GM12878 (cell line): ENCODE measurements at regions not wholly inside any gene's neighbourhood (a gene's known extent, or its start where the extent isn't known, plus 50 kb on each side); places are given as distances from the start of the nearest gene placed in this dataset.

Experiments used
- ATAC-seq: fragments of 200-7000 bp; cut with Tn5 transposase; 3 replicates; pipeline ENCODE4 v1.9.1; 2020; ENCODE audit warnings: mild to moderate bottlenecking, moderate library complexity
- BruUV-seq: library from RNA; stranded (reverse); fragments of 400-500 nt; replicated peaks from 2 replicates; lab custom pipeline; 2021; lab: Mats Ljungman, UMichigan
- CTCF ChIA-PET: fragments of 300-600 bp; sonication (Branson Sonifier 250); formaldehyde crosslinking; extraction: SDS; loops from one replicate; lab custom pipeline; 2021; ENCODE audit warnings: inconsistent platforms; lab: Yijun Ruan, JAX
- POLR2A ChIA-PET: fragments of 350-600 bp; formaldehyde crosslinking; extraction: SDS; loops from one replicate; lab custom pipeline; 2021; ENCODE audit warnings: inconsistent platforms; lab: Charles Lee
- RAD21 ChIA-PET: fragments of 300-600 bp; sonication (Branson Sonifier 250); formaldehyde crosslinking; loops from one replicate; lab custom pipeline; 2023; ENCODE audit warnings: antibody characterized with exemption; ENCODE audit not compliant: unreplicated experiment; lab: Charles Lee
- SMC1A ChIA-PET: fragments of 300-600 bp; sonication (Branson Sonifier 250); formaldehyde crosslinking; loops from one replicate; lab custom pipeline; 2023; ENCODE audit not compliant: unreplicated experiment, uncharacterized antibody; lab: Charles Lee
- DNase-seq: peaks from one replicate; pipeline ENCODE4 v3.0.0-alpha.2; 2011; ENCODE audit warnings: low read depth, low spot score
- FAIRE-seq: peaks from 3 replicates; lab custom pipeline; 2011; peaks lifted over from hg19 to GRCh38; lab: Jason Lieb, UNC
- H2AFZ ChIP-seq: 2 replicates; pipeline ENCODE4 v1.6.0; 2011; ENCODE audit warnings: low read depth, low read length, control low read depth; ENCODE audit not compliant: control insufficient read depth
- H3K27ac ChIP-seq: 2 replicates; pipeline ENCODE4 v1.5.1; 2011; ENCODE audit warnings: control low read depth; ENCODE audit not compliant: control insufficient read depth, insufficient read depth
- H3K27me3 ChIP-seq, 2 experiments: replicated peaks in 1 of 2; 2 replicates each; pipeline versions ENCODE4 v1.6.0 to v1.6.1; 2011; ENCODE audit warnings: low read length in 1 of 2; ENCODE audit not compliant: control insufficient read depth in 2 of 2, insufficient read depth in 2 of 2
- H3K36me3 ChIP-seq, 2 experiments: 2 replicates each; pipeline ENCODE4 v1.5.1; 2011; ENCODE audit warnings: low read length in 1 of 2; ENCODE audit not compliant: control insufficient read depth in 2 of 2, insufficient read depth in 2 of 2
- H3K4me1 ChIP-seq: 2 replicates; pipeline ENCODE4 v1.6.1; 2011; ENCODE audit warnings: mild to moderate bottlenecking, low read length, moderate library complexity, mixed read lengths; ENCODE audit not compliant: control insufficient read depth, insufficient read depth
- H3K4me2 ChIP-seq: 2 replicates; pipeline ENCODE4 v1.6.0; 2011; ENCODE audit warnings: control low read depth; ENCODE audit not compliant: control insufficient read depth, insufficient read depth
- H3K4me3 ChIP-seq: fragments of 200-600 bp; sonication (generic); 2 replicates; pipeline ENCODE4 v1.5.1; 2016
- H3K79me2 ChIP-seq: 2 replicates; pipeline ENCODE4 v1.6.0; 2011; ENCODE audit warnings: low read length; ENCODE audit not compliant: control insufficient read depth, insufficient read depth
- H3K9ac ChIP-seq: 2 replicates; pipeline ENCODE4 v1.8.0; 2011; ENCODE audit warnings: low read length, control low read depth, mixed read lengths; ENCODE audit not compliant: control insufficient read depth, insufficient read depth
- H3K9me3 ChIP-seq: replicated peaks from 3 replicates; pipeline ENCODE4 v1.5.1; 2011; ENCODE audit warnings: mild to moderate bottlenecking, low read length; ENCODE audit not compliant: control insufficient read depth, insufficient read depth
- H4K20me1 ChIP-seq: 2 replicates; pipeline ENCODE4 v1.6.0; 2011; ENCODE audit not compliant: control insufficient read depth, insufficient read depth
- GABPA ChIP-seq: IDR thresholded peaks from 2 replicates; pipeline ENCODE4 v1.6.1; 2014; ENCODE audit warnings: antibody characterized with exemption, low read depth, mild to moderate bottlenecking, inconsistent platforms
- GATAD2B ChIP-seq: fragments of 450-650 bp; conservative IDR thresholded peaks from 2 replicates; pipeline ENCODE4 v1.6.1; 2017; ENCODE audit warnings: low read depth, mild to moderate bottlenecking, moderate library complexity
- RBBP5 ChIP-seq: fragments of 200-600 bp; sonication (generic); conservative IDR thresholded peaks from 2 replicates; pipeline ENCODE4 v1.6.1; 2016
- SP1 ChIP-seq: IDR thresholded peaks from one replicate; pipeline ENCODE4 v1.6.1; 2011; ENCODE audit warnings: low read depth, low read length
- SPI1 ChIP-seq: IDR thresholded peaks from 2 replicates; pipeline ENCODE4 v1.6.1; 2011; ENCODE audit warnings: low read depth, mild to moderate bottlenecking, low read length, moderate library complexity, borderline replicate concordance; ENCODE audit not compliant: insufficient read depth
- SREBF1 ChIP-seq: IDR thresholded peaks from 2 replicates; pipeline ENCODE4 v1.6.1; 2012; ENCODE audit warnings: mild to moderate bottlenecking, low read length
- STAT1 ChIP-seq: fragments of 450-650 bp; conservative IDR thresholded peaks from 2 replicates; pipeline ENCODE4 v1.6.1; 2014; ENCODE audit warnings: antibody characterized with exemption, mild to moderate bottlenecking
- ZNF24 ChIP-seq: fragments of 450-650 bp; IDR thresholded peaks from 2 replicates; pipeline ENCODE4 v1.6.1; 2017; ENCODE audit warnings: antibody characterized with exemption, mild to moderate bottlenecking
- ZZZ3 ChIP-seq: IDR thresholded peaks from 2 replicates; pipeline ENCODE4 v1.6.1; 2011; ENCODE audit warnings: low read depth; ENCODE audit not compliant: control insufficient read depth, insufficient read length
- WGBS: methylation state at CpG from one replicate; pipeline ENCODE4 v1.1.6; 2016; ENCODE audit warnings: low lambda C conversion rate; ENCODE audit not compliant: insufficient replicate concordance, insufficient coverage; ENCODE audit errors: missing lambda C conversion rate; 5-methylcytosine and 5-hydroxymethylcytosine counted together
- in situ Hi-C: fragments of 300-500 bp; cut with MboI; formaldehyde crosslinking; loops from 9 replicates; pipeline ENCODE4 v1.14.3; 2018; ENCODE audit warnings: mixed read lengths
- intact Hi-C: fragments of 100-400 bp; cut with micrococcal nuclease; formaldehyde crosslinking; loops from one replicate; pipeline ENCODE4 v1.14.2; 2022; ENCODE audit not compliant: unreplicated experiment
- TF ChIP-seq, protein P1 (sequence below): fragments of 450-650 bp; IDR thresholded peaks from 2 replicates; pipeline ENCODE4 v1.6.1; 2017; ENCODE audit warnings: mild to moderate bottlenecking
- TF ChIP-seq, protein P2 (sequence below), 3 experiments: IDR thresholded peaks in 2 of 3; conservative IDR thresholded peaks in 1 of 3; 2 replicates each; pipeline ENCODE4 v1.5.1; 2011; ENCODE audit warnings: low read depth in 3 of 3, low read length in 3 of 3, mild to moderate bottlenecking in 3 of 3, control low read depth in 2 of 3, moderate library complexity in 2 of 3, inconsistent platforms in 1 of 3, mixed read lengths in 1 of 3; ENCODE audit not compliant: control insufficient read depth in 2 of 3, insufficient read depth in 1 of 3; ENCODE audit errors: extremely low read depth in 1 of 3
- TF ChIP-seq, protein P3 (sequence below): fragments of 150-350 bp; IDR thresholded peaks from 2 replicates; pipeline ENCODE4 v1.6.1; 2016; ENCODE audit warnings: low read depth, low read length
- TF ChIP-seq, protein P4 (sequence below): fragments of 450-650 bp; IDR thresholded peaks from 2 replicates; pipeline ENCODE4 v1.6.1; 2017; ENCODE audit warnings: antibody characterized with exemption, mild to moderate bottlenecking, moderate library complexity

DNA sequence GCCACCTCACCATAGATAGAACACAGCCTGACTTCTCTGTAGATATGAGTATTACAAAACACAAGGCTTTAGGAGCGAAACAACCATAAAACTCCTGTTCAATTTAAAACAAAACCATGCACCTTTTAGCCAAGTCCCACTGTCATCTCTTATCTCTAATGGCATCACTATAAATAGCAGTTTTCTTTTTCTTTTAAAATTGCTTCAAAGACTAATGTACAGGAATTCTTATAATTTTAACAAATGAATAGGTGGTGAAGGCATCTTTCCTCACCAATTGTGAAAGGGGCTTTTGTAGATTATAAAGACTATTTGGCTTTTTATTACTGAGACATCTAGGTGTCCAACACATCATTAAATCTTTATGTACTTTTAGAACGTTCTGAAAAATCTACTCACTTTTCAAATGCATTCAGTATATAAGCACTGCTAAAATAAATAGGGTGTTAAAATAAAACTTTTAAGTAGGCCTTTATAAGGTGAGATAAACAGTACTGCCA, 205.7 kb upstream of the GRM3 start (continued):
- TF ChIP-seq, protein P1, sequence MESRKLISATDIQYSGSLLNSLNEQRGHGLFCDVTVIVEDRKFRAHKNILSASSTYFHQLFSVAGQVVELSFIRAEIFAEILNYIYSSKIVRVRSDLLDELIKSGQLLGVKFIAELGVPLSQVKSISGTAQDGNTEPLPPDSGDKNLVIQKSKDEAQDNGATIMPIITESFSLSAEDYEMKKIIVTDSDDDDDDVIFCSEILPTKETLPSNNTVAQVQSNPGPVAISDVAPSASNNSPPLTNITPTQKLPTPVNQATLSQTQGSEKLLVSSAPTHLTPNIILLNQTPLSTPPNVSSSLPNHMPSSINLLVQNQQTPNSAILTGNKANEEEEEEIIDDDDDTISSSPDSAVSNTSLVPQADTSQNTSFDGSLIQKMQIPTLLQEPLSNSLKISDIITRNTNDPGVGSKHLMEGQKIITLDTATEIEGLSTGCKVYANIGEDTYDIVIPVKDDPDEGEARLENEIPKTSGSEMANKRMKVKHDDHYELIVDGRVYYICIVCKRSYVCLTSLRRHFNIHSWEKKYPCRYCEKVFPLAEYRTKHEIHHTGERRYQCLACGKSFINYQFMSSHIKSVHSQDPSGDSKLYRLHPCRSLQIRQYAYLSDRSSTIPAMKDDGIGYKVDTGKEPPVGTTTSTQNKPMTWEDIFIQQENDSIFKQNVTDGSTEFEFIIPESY: no peak
- TF ChIP-seq, all 136 proteins: peak for 0

DNA sequence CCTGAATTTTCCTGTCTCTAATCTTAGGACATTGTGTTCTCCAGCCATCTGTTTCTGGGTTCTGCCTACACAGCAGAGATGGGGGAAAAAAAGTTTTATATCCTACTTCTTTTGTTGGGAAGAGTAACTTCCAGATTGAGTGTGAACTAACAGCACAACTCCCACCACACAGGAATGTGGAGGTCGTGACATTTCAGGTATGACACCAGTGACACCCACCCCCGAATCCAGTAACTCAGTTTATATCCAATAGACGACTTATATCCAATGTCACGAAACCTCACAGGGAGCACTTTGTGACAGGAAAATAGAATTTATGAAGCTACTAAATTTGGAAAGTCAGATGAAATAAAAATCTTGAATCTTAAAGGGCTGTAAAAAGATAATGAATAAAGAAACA, 211.9 kb upstream of the GRM3 start:
- BruUV-seq: no TSS peak
- ChIA-PET SMC1A (no interaction called here), POLR2A (no interaction called here), CTCF (no interaction called here), RAD21 (no interaction called here)
- Histone ChIP-seq H4K20me1 (no peaks in the 10 kb centered on the region), H3K79me2 (no peaks in the 10 kb centered on the region), H3K9ac (no peak overlapping the region), H3K36me3 (no peaks in the 10 kb centered on the region), H3K4me1 (no peaks in the 10 kb centered on the region), H2AFZ (no peak overlapping the region), H3K27ac (no peak overlapping the region), H3K4me2 (no peak overlapping the region), H3K4me3 (no peak overlapping the region), H3K27me3 (no peaks in the 10 kb centered on the region), H3K9me3 (no peaks in the 10 kb centered on the region)
- 1% methylated on average over 4 of the region's 4 CpGs for WGBS
- ATAC-seq (no peak), FAIRE-seq (no peak), DNase-seq (no peak)
- intact Hi-C loops: no loop called here
- in situ Hi-C loops: no loop called here
- TF ChIP-seq SPI1 (no peak), SP1 (no peak), STAT1 (no peak), GABPA (no peak), GATAD2B (no peak), RBBP5 (no peak), ZNF24 (no peak), SREBF1 (no peak), ZZZ3 (no peak)
- TF ChIP-seq, protein P2, sequence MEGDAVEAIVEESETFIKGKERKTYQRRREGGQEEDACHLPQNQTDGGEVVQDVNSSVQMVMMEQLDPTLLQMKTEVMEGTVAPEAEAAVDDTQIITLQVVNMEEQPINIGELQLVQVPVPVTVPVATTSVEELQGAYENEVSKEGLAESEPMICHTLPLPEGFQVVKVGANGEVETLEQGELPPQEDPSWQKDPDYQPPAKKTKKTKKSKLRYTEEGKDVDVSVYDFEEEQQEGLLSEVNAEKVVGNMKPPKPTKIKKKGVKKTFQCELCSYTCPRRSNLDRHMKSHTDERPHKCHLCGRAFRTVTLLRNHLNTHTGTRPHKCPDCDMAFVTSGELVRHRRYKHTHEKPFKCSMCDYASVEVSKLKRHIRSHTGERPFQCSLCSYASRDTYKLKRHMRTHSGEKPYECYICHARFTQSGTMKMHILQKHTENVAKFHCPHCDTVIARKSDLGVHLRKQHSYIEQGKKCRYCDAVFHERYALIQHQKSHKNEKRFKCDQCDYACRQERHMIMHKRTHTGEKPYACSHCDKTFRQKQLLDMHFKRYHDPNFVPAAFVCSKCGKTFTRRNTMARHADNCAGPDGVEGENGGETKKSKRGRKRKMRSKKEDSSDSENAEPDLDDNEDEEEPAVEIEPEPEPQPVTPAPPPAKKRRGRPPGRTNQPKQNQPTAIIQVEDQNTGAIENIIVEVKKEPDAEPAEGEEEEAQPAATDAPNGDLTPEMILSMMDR (IDR thresholded peaks at IDR 0.05 in 2 of 3, conservative IDR thresholded peaks at IDR 0.05 in 1 of 3; ENCODE audit: control insufficient read depth in 2 of 3, extremely low read depth in 1 of 3, insufficient read depth in 1 of 3, low read depth in 3 of 3, low read length in 3 of 3): no peak
- TF ChIP-seq, protein P3, sequence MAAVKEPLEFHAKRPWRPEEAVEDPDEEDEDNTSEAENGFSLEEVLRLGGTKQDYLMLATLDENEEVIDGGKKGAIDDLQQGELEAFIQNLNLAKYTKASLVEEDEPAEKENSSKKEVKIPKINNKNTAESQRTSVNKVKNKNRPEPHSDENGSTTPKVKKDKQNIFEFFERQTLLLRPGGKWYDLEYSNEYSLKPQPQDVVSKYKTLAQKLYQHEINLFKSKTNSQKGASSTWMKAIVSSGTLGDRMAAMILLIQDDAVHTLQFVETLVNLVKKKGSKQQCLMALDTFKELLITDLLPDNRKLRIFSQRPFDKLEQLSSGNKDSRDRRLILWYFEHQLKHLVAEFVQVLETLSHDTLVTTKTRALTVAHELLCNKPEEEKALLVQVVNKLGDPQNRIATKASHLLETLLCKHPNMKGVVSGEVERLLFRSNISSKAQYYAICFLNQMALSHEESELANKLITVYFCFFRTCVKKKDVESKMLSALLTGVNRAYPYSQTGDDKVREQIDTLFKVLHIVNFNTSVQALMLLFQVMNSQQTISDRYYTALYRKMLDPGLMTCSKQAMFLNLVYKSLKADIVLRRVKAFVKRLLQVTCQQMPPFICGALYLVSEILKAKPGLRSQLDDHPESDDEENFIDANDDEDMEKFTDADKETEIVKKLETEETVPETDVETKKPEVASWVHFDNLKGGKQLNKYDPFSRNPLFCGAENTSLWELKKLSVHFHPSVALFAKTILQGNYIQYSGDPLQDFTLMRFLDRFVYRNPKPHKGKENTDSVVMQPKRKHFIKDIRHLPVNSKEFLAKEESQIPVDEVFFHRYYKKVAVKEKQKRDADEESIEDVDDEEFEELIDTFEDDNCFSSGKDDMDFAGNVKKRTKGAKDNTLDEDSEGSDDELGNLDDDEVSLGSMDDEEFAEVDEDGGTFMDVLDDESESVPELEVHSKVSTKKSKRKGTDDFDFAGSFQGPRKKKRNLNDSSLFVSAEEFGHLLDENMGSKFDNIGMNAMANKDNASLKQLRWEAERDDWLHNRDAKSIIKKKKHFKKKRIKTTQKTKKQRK: no peak
- TF ChIP-seq, protein P4, sequence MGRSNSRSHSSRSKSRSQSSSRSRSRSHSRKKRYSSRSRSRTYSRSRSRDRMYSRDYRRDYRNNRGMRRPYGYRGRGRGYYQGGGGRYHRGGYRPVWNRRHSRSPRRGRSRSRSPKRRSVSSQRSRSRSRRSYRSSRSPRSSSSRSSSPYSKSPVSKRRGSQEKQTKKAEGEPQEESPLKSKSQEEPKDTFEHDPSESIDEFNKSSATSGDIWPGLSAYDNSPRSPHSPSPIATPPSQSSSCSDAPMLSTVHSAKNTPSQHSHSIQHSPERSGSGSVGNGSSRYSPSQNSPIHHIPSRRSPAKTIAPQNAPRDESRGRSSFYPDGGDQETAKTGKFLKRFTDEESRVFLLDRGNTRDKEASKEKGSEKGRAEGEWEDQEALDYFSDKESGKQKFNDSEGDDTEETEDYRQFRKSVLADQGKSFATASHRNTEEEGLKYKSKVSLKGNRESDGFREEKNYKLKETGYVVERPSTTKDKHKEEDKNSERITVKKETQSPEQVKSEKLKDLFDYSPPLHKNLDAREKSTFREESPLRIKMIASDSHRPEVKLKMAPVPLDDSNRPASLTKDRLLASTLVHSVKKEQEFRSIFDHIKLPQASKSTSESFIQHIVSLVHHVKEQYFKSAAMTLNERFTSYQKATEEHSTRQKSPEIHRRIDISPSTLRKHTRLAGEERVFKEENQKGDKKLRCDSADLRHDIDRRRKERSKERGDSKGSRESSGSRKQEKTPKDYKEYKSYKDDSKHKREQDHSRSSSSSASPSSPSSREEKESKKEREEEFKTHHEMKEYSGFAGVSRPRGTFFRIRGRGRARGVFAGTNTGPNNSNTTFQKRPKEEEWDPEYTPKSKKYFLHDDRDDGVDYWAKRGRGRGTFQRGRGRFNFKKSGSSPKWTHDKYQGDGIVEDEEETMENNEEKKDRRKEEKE: no peak
